ENCODE measurements at regions not wholly inside any gene's neighbourhood (a gene's known extent, or its start where the extent isn't known, plus 50 kb on each side); places are given as distances from the start of the nearest gene placed in this dataset.

DNA sequence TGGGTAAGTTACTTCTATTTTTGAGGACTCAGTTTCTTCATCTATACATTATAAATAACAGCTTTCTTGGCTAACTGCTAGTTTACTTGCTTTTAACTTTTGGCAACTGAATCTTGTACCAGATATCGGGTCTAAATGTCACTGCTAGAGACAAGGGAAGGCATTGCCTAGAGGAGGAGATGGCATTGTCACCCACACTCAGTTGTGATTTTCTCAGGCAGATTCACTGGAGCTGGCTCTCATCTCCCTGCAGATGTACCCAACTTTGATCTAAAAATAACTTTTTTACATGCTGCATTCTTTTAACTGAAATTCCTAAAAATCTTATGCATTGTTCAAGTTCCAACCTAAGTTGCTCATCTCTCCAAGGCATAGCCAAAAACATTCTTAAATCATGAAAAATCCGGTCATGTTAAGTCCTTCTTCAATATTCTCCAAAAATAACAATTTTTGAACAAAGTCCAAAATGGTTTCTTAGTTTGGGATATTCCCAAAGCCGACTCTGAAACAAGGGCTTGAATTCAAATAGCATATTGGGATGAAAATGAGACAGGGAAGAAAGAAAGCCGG is 469.0 kb upstream of the BOD1L1 start:
- DNase-seq (ENCODE audit: low spot score): no peak

DNA sequence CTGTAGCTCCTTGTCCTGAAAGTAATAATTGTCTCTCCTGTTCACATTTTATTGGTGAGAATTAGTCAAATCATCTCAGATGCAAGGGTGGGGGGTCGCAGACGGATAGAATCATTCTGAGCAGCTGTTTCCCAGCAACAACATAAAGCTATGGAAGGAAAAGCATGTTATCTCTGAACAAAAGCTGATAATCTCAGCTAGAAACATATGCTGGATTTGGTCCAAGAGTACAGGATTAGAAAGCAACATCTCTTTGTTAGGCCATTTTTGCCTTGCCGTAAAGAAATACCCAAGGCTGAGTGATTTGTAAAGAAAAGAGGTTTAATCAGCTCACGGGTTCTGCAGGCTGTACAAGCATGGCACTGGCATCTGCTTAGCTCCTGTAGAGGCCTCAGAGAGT is 472.8 kb upstream of the BOD1L1 start:
- DNase-seq (ENCODE audit: low spot score): no peak

DNA sequence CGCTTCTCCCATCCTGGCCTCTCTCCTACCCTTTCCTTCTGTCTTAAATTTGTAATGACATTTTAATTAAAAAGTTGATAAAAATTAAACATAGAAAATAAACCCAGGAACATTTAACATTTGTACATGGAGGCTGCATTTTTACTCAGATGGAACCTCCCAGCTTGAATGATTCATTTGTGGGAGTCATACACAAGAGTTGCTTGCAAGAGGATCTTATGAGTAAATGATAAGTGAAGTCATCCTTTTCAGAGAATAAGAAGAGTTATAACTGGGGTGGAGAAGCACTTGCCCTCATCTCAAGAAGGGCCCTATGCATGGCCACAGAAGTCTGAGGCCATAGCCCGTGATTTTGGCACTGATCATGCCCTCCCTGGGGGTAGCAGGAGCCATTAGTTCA is 482.9 kb upstream of the BOD1L1 start:
- DNase-seq (ENCODE audit: low spot score): no peak

DNA sequence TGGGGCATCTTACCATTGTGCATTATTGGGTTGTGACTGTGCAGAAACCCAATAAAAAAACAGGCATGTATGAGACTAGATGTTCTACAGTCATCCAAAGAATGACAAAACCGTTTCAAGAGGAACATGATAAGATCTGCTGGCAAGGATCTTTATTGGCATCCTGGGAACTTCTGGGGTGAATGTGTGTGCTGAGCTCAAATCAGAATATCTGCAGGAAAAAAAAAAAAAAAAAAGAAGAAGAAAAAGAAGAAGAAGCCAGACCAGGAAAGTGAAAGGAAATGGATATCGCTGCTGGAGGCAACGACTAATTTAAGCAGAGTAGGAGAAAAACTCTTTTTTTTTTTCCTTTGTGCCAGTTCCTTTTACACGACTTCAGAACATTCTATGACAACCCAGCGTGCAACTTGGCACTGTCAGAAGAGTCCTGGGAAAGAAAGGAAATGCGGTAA is 484.2 kb upstream of the BOD1L1 start:
- DNase-seq (ENCODE audit: low spot score): no peak

DNA sequence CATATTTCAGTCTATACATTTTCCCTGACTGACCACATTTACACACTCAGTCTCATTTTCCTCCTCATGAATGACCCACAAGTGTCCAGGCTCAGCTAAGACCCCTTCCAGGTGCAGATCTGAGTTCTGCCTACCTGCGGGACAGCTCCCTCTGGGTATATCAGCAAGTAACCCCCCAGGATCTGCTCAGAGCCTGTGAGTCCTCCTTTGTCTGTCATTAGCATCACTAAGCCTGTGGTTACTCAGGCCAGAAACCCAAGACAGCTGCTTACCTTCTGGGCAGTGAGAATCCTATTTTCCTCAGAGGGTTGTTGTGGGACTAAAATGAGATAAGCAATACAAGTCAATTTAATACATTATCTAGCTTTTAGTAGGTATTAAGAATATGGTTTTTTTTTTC is 487.6 kb upstream of the BOD1L1 start:
- DNase-seq (ENCODE audit: low spot score): no peak

DNA sequence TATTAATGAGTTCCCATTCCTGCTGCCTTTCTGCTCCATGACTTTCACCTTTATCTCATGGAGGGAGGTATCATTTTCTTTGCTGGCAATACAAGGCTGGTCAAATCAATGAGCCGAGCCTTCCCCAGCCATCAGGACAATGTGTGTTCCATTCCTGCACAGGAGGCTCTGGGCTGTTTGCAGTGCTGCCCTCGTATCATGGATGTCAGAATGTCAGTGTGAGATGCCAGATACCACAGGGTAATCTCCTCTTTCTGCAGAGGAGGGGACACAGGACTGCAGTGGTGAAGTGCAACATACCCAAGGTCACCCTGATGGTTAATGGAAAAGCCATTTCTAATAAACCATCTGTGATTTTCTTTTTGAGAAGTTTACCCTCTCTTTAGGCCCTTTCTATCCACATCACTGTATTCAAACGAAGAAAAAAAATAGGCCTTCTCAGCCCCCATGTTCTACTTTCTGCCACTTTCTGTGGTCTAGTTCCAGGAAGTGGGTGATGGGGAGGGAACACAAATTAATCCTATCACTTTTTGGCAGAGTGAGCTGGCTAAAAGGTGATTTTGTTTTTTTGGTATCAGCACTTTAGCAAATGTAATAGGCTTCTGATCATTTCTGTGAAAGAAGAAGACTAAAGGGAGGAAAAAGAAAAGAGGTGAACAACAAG is 490.2 kb upstream of the BOD1L1 start:
- no peak for DNase-seq (ENCODE audit: low spot score)

DNA sequence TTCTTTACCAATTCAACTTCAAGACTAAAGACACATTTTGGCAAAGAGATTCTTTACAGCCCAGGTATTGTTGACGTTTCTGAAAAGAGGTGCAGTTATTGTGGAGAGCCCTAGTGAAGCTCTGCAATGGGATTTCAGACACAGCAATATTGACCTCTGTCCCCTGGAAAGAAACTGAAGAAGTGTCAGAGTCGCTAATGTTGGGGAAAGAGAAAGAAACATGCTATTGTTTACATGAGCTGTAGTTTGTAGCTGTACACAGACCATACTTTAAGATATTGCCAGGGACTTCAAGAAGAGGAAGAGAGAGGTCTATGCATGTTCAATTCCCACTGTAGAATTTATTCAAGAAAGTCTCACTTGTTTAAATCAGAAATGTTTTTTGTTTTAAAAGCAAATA is 497.3 kb upstream of the BOD1L1 start:
- DNase-seq (ENCODE audit: low spot score): no peak

DNA sequence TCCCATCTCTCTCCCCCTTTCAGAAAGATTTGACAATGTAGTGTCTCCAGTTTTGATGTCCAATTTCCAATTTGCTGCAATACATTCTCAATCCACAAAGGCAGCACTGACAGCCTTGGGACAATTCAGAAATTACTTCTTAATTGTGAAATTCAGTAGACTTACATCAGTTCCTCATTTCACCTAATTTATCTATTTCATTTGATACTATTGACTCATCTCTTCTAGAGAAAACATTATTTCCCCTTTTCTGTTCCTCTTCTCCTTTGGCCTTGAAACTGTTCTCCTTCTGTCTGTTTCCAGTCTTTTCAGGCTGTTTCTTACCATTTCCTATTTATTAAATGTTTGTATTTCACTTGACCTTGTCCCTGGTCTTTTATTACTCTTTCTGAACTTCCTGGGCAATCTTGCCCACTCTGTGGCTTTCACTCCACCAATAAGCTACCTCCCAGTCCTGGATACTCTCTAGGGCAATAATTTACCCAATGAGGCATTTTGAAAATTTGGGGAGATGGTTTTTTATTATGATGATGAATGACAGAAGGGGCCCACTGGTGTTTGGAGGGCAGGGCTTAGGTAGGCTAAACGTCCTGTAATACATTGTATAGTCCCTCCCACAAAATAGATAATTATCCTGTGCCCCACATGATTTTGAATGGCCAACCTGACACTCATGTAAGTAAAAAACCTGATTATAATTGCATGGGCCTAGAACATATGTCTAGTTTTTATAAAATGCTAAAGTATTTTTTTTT is 498.0 kb upstream of the BOD1L1 start:
- no peak for DNase-seq (ENCODE audit: low spot score)

DNA sequence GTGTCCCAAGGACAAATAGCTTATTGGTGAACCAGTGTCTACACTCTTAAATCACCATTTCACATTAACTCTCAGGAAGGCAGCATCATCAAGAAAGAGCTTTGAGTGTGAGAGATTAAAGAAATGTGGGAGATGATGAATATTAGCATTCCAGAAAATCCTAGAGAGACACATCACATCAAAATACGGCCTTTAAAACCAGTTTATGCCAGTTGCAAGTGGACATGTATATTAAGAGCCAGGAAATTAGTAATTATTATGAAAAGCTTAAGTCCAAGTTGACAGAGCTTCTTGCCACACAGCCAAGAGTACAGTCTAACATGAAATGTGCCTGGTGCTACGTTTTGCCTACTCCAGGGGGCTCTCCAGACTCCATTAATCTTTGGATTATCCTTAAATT is 503.0 kb upstream of the BOD1L1 start:
- DNase-seq (ENCODE audit: low spot score): no peak

DNA sequence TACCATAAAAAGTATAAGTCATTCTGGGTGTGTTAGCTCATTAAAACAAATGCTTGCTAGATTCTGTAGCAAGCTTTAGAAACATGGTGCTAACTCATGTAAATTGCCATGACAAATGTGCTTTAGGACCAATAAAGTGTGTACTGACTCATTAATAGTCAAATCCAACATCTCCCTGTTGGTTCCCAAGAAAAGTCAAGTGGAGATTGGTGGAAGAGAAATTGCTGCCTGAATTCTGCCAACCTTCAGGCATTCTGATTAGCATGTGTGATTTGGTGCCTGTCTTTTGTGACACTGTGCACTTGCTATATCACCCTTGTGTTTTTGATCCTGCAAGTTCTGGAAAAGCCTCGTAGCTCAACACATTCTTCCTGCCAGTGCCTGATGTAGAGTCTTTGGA is 503.8 kb upstream of the BOD1L1 start:
- no peak for DNase-seq (ENCODE audit: low spot score)

DNA sequence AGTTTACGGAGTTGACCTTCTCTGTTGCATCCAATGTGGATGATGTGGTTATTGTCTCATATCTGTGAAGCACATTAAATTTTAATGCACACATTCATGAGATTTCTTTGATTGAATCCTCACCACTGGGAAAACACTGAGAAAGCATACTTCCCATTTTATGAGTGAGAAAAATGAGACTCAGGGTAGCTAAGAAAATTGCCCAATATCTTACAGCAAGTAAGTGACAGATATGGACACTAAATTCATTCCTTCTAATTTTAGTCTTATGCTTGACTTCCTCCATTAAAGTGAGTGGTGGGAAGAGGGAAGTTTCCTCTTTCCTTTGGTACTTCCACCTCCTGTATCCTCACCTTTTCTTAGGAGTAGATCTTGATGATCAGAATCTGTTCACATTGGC is 504.8 kb upstream of the BOD1L1 start:
- no peak for DNase-seq (ENCODE audit: low spot score)

DNA sequence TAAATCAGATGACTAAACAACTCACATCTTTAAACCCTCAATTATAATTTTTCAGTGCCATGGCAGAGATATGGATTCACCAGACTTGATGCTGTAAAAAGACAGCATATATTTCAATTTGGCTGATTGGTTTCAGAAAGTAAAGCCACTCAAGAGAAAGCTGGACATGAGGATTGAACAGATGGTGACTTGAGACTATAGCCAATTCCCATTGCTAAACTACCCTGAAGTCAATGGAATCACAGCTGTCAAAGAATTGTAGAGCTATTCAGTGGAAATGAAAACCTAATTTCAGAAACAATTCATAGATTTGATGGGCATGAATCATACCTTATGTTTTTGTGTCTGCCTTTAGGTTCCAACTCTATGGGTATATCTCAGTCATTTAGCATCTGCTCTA is 510.6 kb upstream of the BOD1L1 start:
- DNase-seq (ENCODE audit: low spot score): no peak

DNA sequence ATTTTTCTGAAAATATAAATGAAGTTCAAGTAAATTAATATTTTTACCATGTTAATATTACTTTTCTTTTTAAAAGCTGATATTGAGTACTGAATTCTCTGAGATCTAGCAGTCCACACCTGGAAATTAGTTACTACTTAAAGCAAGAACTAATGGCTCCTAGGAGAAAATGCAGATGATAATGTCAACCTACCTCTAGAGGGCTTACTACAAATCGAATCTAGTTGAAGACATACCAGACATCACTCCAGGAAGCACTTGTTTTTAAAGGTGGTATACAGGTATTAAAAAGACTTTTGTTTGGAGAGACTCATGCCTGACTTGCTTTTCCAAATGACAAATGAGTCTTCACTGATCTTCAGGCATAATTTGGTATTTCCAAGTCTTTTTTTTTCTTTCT is 516.4 kb upstream of the BOD1L1 start:
- DNase-seq (ENCODE audit: low spot score): no peak

DNA sequence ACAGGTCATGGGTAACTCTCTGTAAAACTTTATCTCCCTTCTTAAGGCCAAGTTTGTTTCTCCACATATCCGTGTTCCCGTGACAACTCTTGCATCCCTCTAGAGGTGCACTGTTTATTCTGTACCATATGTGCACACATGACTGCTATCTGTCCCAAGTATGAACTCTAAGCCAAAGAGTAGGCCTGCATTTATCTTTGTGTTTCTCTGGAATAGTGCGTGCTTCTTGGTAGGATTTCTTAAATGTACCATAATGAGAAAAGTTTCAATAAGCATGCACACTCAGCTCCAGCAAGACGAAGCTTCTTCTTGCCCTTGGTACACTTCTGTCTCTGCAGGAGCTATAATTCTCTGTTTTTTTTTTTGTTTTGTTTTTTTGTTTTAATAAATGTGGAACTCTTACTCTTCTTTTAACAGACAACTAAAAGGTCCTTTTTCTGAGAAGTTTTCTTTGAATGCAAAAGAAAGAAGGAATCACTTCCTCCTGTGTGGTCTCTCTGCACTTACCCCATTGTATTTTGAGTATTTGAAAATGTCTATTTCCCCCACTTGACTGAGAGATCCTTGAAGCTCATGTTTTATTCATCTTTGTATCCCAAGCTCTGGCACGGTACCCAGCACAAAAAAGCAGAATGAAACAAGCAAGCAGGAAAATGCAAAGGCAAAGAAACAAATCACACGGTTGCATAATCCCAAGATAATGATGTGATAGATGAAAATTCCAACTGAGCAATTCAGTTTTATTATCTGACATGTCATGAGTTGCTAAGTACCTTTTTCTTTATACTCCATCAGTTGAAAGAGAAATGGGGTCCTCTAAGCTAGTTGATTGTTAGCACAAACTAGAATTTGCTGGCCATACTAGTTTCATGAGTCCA is 521.9 kb upstream of the BOD1L1 start:
- no peak for DNase-seq (ENCODE audit: low spot score)

DNA sequence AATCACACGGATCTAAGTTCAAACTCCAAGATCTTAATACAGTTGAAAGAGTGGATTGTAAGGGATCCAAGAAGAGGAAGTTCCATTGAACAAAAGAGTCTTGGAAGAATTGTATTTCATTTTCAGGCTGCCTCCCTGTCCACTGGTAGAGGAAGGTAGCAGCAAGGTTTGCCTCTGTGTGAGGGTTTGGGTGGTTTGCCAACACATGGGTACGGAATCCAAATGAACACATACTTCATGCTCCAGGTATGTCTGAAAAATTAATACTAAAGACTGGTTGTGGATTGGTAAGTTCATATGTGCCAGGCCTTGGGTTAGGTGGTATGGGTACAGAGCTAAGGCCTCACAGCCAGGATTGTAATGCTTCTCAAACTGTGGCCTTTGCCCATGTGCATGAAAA is 523.6 kb upstream of the BOD1L1 start:
- DNase-seq (ENCODE audit: low spot score): no peak

DNA sequence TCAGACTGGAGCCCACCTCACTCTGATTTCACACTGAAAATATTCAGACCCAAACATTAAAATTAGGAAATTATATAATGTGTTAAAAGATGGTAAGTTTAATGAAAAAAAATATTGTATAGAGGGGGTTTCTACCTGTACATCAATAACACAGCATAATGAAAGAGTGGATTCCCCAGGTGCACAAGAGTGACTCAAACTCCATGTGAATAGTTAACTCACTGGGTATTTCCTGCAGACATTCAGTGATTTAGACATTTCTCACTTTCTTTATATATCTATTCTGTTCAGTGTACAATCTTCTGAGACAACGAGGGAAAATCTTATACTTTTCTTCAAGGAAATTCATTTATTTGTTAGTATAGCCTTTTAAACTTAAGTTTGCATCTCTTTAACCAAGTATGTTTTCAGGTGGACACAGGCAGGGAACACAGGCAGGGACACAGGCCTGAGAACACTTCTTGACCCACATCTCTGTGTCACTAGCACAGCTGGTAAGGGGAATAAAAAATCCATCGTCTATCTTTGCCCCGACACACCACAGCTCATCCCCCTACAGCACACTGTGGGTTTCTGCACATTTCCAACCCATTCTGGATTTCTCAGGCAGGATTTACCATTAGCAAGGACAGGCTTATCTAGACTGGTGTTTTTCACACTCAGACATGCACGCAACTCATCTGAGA is 525.5 kb upstream of the BOD1L1 start:
- DNase-seq (ENCODE audit: low spot score): no peak

DNA sequence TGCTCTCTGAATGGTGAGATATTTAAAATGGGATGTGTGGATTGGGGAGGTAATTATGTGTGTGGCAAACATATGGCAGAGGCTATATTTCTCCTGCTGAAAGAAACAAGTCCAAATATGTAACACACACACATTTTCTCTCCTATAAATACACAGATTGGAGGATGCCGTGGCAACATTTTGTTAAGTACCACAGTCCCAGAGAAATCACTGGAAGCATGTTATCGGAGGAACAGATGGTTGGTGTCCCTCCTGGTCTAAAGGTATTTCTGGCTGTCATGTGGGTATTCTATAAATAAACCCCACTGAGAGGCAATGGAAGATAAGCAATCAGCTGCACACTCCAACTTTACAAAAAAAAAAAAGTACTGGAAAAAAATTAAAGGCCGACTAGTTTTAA is 528.3 kb upstream of the BOD1L1 start:
- DNase-seq (ENCODE audit: low spot score): no peak

DNA sequence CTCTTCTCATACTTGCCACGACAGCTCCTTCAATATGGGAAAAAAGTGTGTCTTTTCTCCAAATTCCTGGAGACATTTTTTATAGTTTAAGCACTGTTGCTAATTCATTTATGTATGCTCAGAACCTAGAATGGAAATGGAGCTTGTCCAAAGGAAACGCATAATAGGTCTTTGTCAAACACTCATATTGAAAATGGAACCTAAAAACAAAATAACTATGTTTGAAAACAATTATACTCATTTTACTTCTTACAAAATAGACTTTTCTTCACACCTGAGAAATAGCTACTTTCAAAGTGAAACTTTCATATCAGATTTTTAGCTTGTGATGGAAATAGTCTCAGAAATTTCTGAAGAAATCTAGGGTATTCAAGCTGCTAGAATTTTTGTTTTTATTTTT is 529.7 kb upstream of the BOD1L1 start:
- no peak for DNase-seq (ENCODE audit: low spot score)

DNA sequence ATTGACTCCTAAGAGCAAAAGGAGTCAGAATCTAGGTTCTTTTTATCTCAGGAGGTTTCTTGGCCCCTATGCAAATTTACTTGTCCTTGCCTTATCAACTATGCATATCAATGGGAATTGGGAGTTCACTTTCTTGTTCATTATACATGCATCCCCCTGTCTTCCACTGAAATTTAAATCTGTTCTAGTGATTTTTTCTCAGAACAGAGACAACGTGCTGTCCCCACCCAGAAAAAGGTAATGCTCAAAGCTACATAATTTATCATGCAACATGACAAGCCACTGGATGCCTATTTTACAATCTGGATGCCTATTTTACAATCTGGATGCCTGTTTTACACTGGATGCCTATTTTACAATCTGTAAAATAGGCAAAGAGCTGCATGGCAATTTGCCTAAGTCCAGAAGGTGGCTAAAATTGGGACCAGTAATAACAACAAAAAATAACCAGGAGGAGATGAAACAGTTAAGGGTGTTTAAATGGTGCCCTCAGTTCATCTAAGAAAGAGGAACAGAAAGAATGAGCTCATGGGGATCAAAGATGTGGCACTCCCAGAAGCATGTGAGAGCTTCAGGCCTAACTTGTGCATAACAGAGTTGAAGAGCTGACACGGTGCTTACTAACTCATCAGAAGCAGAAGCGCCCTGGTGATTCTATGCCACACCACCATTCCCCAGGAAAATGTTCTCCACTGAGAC is 537.8 kb upstream of the BOD1L1 start:
- no peak for DNase-seq (ENCODE audit: low spot score)

DNA sequence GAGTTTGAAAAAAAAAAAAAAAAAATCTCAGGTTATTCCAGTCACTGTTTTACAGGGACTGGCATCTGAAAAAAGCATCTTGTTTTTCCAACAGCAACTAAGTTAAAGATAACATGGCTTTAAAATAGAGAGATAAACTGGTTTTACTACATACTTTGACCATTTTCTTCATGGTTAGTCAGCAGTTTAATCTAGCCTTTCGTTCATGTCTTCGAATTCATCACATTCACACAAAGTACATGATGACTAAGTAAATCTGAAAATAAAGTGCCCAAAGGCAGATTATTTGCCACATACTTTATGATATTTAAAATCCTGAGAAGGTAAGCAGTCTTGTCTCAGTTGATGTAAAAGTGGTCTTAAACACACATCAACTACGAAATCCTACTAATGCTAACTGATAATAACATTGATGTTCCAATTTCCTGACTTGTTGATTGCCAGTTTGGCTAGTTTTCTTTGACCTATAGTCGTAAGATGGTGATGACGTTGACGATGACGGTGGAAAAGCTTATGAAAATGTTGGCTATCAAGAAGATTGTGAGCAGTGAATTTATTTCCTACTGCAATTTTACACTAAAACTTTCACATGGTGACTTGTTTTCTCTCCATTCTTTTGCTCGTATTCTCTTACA is 540.5 kb upstream of the BOD1L1 start:
- no peak for DNase-seq (ENCODE audit: low spot score)

DNA sequence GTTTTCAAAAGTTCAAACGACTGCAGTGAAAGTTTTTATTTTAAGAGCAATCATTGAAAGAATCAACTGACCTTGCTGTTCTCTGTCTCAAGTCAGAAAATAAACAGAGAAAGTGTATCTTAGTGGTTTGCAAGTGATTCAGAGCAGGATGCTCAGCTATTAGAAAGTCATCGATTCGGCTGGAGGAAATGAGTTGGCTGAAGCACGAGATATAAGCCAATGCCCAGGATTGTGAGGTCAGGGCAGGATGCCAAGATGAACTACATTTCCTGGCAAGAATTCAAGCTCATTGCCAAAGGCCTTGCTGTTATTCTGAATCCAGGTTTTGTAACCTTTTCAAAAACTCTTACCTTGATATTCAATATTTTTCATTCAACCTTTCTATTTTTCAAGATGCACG is 541.4 kb upstream of the BOD1L1 start:
- DNase-seq (ENCODE audit: low spot score): peak; percentile 68
